GM12878 (cell line): ENCODE measurements at regions not wholly inside any gene's neighbourhood (a gene's known extent, or its start where the extent isn't known, plus 50 kb on each side); places are given as distances from the start of the nearest gene placed in this dataset.

Experiments
- ATAC-seq: fragments of 200-7000 bp; cut with Tn5 transposase; 3 replicates; pipeline ENCODE4 v1.9.1; 2020; ENCODE audit warnings: mild to moderate bottlenecking, moderate library complexity
- BruUV-seq: library from RNA; stranded (reverse); fragments of 400-500 nt; replicated peaks from 2 replicates; lab custom pipeline; 2021; lab: Mats Ljungman, UMichigan
- CTCF ChIA-PET: fragments of 300-600 bp; sonication (Branson Sonifier 250); formaldehyde crosslinking; extraction: SDS; loops from one replicate; lab custom pipeline; 2021; ENCODE audit warnings: inconsistent platforms; lab: Yijun Ruan, JAX
- POLR2A ChIA-PET: fragments of 350-600 bp; formaldehyde crosslinking; extraction: SDS; loops from one replicate; lab custom pipeline; 2021; ENCODE audit warnings: inconsistent platforms; lab: Charles Lee
- RAD21 ChIA-PET: fragments of 300-600 bp; sonication (Branson Sonifier 250); formaldehyde crosslinking; loops from one replicate; lab custom pipeline; 2023; ENCODE audit warnings: antibody characterized with exemption; ENCODE audit not compliant: unreplicated experiment; lab: Charles Lee
- SMC1A ChIA-PET: fragments of 300-600 bp; sonication (Branson Sonifier 250); formaldehyde crosslinking; loops from one replicate; lab custom pipeline; 2023; ENCODE audit not compliant: unreplicated experiment, uncharacterized antibody; lab: Charles Lee
- DNase-seq: peaks from one replicate; pipeline ENCODE4 v3.0.0-alpha.2; 2011; ENCODE audit warnings: low read depth, low spot score
- FAIRE-seq: peaks from 3 replicates; lab custom pipeline; 2011; peaks lifted over from hg19 to GRCh38; lab: Jason Lieb, UNC
- H2AFZ ChIP-seq: 2 replicates; pipeline ENCODE4 v1.6.0; 2011; ENCODE audit warnings: low read depth, low read length, control low read depth; ENCODE audit not compliant: control insufficient read depth
- H3K27ac ChIP-seq: 2 replicates; pipeline ENCODE4 v1.5.1; 2011; ENCODE audit warnings: control low read depth; ENCODE audit not compliant: control insufficient read depth, insufficient read depth
- H3K27me3 ChIP-seq, 2 experiments: replicated peaks in 1 of 2; 2 replicates each; pipeline versions ENCODE4 v1.6.0 to v1.6.1; 2011; ENCODE audit warnings: low read length in 1 of 2; ENCODE audit not compliant: control insufficient read depth in 2 of 2, insufficient read depth in 2 of 2
- H3K36me3 ChIP-seq, 2 experiments: 2 replicates each; pipeline ENCODE4 v1.5.1; 2011; ENCODE audit warnings: low read length in 1 of 2; ENCODE audit not compliant: control insufficient read depth in 2 of 2, insufficient read depth in 2 of 2
- H3K4me1 ChIP-seq: 2 replicates; pipeline ENCODE4 v1.6.1; 2011; ENCODE audit warnings: mild to moderate bottlenecking, low read length, moderate library complexity, mixed read lengths; ENCODE audit not compliant: control insufficient read depth, insufficient read depth
- H3K4me2 ChIP-seq: 2 replicates; pipeline ENCODE4 v1.6.0; 2011; ENCODE audit warnings: control low read depth; ENCODE audit not compliant: control insufficient read depth, insufficient read depth
- H3K4me3 ChIP-seq: fragments of 200-600 bp; sonication (generic); 2 replicates; pipeline ENCODE4 v1.5.1; 2016
- H3K79me2 ChIP-seq: 2 replicates; pipeline ENCODE4 v1.6.0; 2011; ENCODE audit warnings: low read length; ENCODE audit not compliant: control insufficient read depth, insufficient read depth
- H3K9ac ChIP-seq: 2 replicates; pipeline ENCODE4 v1.8.0; 2011; ENCODE audit warnings: low read length, control low read depth, mixed read lengths; ENCODE audit not compliant: control insufficient read depth, insufficient read depth
- H3K9me3 ChIP-seq: replicated peaks from 3 replicates; pipeline ENCODE4 v1.5.1; 2011; ENCODE audit warnings: mild to moderate bottlenecking, low read length; ENCODE audit not compliant: control insufficient read depth, insufficient read depth
- H4K20me1 ChIP-seq: 2 replicates; pipeline ENCODE4 v1.6.0; 2011; ENCODE audit not compliant: control insufficient read depth, insufficient read depth
- BRCA1 ChIP-seq: IDR thresholded peaks from 2 replicates; pipeline ENCODE4 v1.6.1; 2011; ENCODE audit warnings: low read depth, low read length, improper control_type of control experiment
- CHD4 ChIP-seq: fragments of 200-600 bp; sonication (generic); IDR thresholded peaks from 2 replicates; pipeline ENCODE4 v1.6.1; 2016; ENCODE audit warnings: mild to moderate bottlenecking
- CREM ChIP-seq: IDR thresholded peaks from 2 replicates; pipeline ENCODE4 v1.6.1; 2014; ENCODE audit warnings: antibody characterized with exemption, low read depth
- ESRRA ChIP-seq: IDR thresholded peaks from 2 replicates; pipeline ENCODE4 v1.6.1; 2012; ENCODE audit warnings: mild to moderate bottlenecking, low read length, improper control_type of control experiment
- ETV6 ChIP-seq, 2 experiments: fragments of 450-650 bp in 1 of 2; IDR thresholded peaks in 1 of 2; conservative IDR thresholded peaks in 1 of 2; 2 replicates each; pipeline ENCODE4 v1.6.1; 2014; ENCODE audit warnings: antibody characterized with exemption in 1 of 2, borderline replicate concordance in 1 of 2, low read depth in 1 of 2, mild to moderate bottlenecking in 1 of 2, moderate library complexity in 1 of 2
- HDGF ChIP-seq: fragments of 450-650 bp; IDR thresholded peaks from 2 replicates; pipeline ENCODE4 v1.6.1; 2016; ENCODE audit warnings: antibody characterized with exemption
- MYB ChIP-seq: fragments of 150-350 bp; IDR thresholded peaks from 2 replicates; pipeline ENCODE4 v1.6.1; 2014; ENCODE audit warnings: mild to moderate bottlenecking, low read depth, low read length, borderline replicate concordance
- RELA ChIP-seq: fragments of 450-650 bp; IDR thresholded peaks from 2 replicates; pipeline ENCODE4 v1.8.0; 2014; ENCODE audit warnings: borderline replicate concordance; ENCODE audit not compliant: partially characterized antibody
- STAT3 ChIP-seq: IDR thresholded peaks from 2 replicates; pipeline ENCODE4 v1.6.1; 2011; ENCODE audit warnings: low read depth, low read length, improper control_type of control experiment
- SUPT20H ChIP-seq: IDR thresholded peaks from 2 replicates; pipeline ENCODE4 v1.6.1; 2011; ENCODE audit warnings: low read depth, mild to moderate bottlenecking, low read length, moderate library complexity, borderline replicate concordance; ENCODE audit not compliant: control insufficient read depth
- TCF7 ChIP-seq: IDR thresholded peaks from 2 replicates; pipeline ENCODE4 v1.6.1; 2014; ENCODE audit warnings: antibody characterized with exemption, borderline replicate concordance
- ZNF384 ChIP-seq: IDR thresholded peaks from 2 replicates; pipeline ENCODE4 v1.6.1; 2012; ENCODE audit warnings: low read depth, mild to moderate bottlenecking, low read length, improper control_type of control experiment, borderline replicate concordance
- ZNF622 ChIP-seq: fragments of 450-650 bp; IDR thresholded peaks from 2 replicates; pipeline ENCODE4 v1.6.1; 2017; ENCODE audit warnings: mild to moderate bottlenecking, inconsistent platforms
- WGBS: methylation state at CpG from one replicate; pipeline ENCODE4 v1.1.6; 2016; ENCODE audit warnings: low lambda C conversion rate; ENCODE audit not compliant: insufficient replicate concordance, insufficient coverage; ENCODE audit errors: missing lambda C conversion rate; 5-methylcytosine and 5-hydroxymethylcytosine counted together
- in situ Hi-C: fragments of 300-500 bp; cut with MboI; formaldehyde crosslinking; loops from 9 replicates; pipeline ENCODE4 v1.14.3; 2018; ENCODE audit warnings: mixed read lengths
- intact Hi-C: fragments of 100-400 bp; cut with micrococcal nuclease; formaldehyde crosslinking; loops from one replicate; pipeline ENCODE4 v1.14.2; 2022; ENCODE audit not compliant: unreplicated experiment
- TF ChIP-seq, protein P1 (sequence below): fragments of 450-650 bp; IDR thresholded peaks from 2 replicates; pipeline ENCODE4 v1.6.1; 2017; ENCODE audit warnings: borderline replicate concordance
- TF ChIP-seq, protein P2 (sequence below), 3 experiments: IDR thresholded peaks in 2 of 3; conservative IDR thresholded peaks in 1 of 3; 2 replicates each; pipeline ENCODE4 v1.5.1; 2011; ENCODE audit warnings: low read depth in 3 of 3, low read length in 3 of 3, mild to moderate bottlenecking in 3 of 3, control low read depth in 2 of 3, moderate library complexity in 2 of 3, inconsistent platforms in 1 of 3, mixed read lengths in 1 of 3; ENCODE audit not compliant: control insufficient read depth in 2 of 3, insufficient read depth in 1 of 3; ENCODE audit errors: extremely low read depth in 1 of 3
- TF ChIP-seq, protein P3 (sequence below): fragments of 450-650 bp; IDR thresholded peaks from 2 replicates; pipeline ENCODE4 v1.6.1; 2018; ENCODE audit warnings: mild to moderate bottlenecking, low read depth, moderate library complexity; ENCODE audit not compliant: partially characterized antibody

DNA sequence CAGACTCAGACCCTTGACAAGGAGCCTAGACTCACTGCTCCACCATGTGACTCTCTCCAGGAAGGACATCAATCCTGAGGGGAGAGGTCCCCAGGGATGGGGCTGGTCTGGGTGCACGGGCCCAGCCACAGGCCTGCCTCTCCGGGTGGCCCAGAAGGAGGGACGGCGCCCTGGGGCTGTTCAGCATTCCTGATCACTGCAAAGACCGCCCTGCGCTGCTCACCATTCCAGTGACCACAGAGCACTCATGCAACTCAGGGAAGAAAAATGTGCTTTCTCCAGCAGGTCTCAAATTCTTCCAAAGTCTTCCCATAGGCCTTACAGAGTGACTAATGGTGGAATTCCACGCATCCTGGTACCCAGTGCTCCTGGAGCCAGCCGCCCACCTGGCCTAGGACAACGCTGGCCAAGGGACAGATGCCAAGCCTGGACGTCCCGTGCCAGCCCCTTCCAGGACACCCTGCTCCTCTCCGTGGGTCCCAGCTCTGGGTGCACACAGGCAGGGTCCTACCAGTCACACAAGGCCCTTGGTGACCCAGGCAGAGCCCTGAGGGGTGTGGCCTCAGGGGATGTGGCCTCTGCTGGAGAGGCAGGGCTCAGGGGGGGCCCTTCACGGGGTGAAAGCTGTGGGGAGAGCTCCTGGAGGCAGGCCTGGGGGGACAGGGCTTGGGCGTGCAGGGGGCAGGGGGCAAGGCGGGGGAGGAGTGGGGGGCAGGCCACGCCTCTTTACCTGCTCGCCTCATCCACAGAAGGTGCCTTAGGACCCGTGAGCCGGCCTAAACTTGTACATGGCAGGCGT lies 178.8 kb downstream of the IGLL1 start (continued):
- TF ChIP-seq ZNF384 (no peak), BRCA1 (no peak), MYB (no peak)
- TF ChIP-seq, protein P1, sequence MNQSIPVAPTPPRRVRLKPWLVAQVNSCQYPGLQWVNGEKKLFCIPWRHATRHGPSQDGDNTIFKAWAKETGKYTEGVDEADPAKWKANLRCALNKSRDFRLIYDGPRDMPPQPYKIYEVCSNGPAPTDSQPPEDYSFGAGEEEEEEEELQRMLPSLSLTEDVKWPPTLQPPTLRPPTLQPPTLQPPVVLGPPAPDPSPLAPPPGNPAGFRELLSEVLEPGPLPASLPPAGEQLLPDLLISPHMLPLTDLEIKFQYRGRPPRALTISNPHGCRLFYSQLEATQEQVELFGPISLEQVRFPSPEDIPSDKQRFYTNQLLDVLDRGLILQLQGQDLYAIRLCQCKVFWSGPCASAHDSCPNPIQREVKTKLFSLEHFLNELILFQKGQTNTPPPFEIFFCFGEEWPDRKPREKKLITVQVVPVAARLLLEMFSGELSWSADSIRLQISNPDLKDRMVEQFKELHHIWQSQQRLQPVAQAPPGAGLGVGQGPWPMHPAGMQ, result no peak

DNA sequence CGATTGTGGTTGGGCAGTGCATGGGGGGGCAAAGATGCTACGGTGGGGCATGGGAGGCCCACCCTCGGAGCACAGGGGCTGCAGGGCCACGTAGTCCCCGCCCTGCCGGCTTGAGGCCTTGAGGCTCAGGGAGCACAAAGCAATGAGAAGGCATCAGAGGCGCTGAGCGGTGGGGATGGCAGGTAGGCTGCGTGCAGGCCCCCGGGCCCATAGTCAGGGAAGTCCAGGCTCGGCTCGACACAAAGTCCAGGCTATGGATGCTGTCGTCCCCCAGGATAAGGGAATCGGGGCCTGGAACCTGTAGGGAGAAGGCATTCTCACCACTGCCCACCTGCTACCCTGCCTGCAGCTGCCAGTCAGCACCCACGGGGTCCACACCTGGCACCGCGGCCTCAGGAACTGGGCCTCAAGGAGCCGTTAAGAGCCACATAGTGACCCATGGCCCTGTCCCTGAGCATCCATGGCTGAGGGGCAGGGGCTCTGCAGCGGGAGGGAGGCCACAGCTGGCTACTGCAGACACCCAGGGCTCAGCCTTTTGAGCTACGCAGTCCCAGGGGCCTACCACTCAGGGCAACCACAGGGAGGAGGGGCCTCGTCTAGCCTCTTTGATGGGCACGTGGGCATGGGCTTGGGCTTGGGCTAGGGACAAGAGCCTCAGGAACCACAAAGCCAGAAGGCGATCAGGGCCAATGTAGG lies 179.7 kb downstream of the IGLL1 start:
- in situ Hi-C loops (no loop called here), intact Hi-C loops (no loop called here)
- WGBS, result 54% methylated on average over 23 of the region's 23 CpGs
- ChIA-PET CTCF (no interaction called here), SMC1A (no interaction called here), RAD21 (no interaction called here), POLR2A (no interaction called here)
- no peak overlapping the region for H2AFZ ChIP-seq
- H3K27ac ChIP-seq, result no peak overlapping the region
- ATAC-seq (no peak), DNase-seq (no peak), FAIRE-seq (no peak)
- H3K79me2 ChIP-seq, result no peaks in the 10 kb centered on the region
- H3K9me3 ChIP-seq, result no peaks in the 10 kb centered on the region
- H3K9ac ChIP-seq, result no peak overlapping the region
- H3K4me2 ChIP-seq, result no peak overlapping the region
- no peak overlapping the region for H3K4me3 ChIP-seq
- H3K4me1 ChIP-seq, result no peaks in the 10 kb centered on the region
- no peaks in the 10 kb centered on the region for H4K20me1 ChIP-seq
- H3K27me3 ChIP-seq, result no peaks in the 10 kb centered on the region
- no peaks in the 10 kb centered on the region for H3K36me3 ChIP-seq
- no TSS peak for BruUV-seq
- TF ChIP-seq ETV6 (conservative IDR thresholded peaks at IDR 0.05 in 1 of 2, IDR thresholded peaks at IDR 0.05 in 1 of 2; ENCODE audit: borderline replicate concordance in 1 of 2, low read depth in 1 of 2) (no peak), CHD4 (no peak), SUPT20H (no peak), STAT3 (no peak), ZNF622 (no peak), CREM (no peak), RELA (no peak), ESRRA (no peak), HDGF (no peak), TCF7 (no peak)
- TF ChIP-seq, protein P2, sequence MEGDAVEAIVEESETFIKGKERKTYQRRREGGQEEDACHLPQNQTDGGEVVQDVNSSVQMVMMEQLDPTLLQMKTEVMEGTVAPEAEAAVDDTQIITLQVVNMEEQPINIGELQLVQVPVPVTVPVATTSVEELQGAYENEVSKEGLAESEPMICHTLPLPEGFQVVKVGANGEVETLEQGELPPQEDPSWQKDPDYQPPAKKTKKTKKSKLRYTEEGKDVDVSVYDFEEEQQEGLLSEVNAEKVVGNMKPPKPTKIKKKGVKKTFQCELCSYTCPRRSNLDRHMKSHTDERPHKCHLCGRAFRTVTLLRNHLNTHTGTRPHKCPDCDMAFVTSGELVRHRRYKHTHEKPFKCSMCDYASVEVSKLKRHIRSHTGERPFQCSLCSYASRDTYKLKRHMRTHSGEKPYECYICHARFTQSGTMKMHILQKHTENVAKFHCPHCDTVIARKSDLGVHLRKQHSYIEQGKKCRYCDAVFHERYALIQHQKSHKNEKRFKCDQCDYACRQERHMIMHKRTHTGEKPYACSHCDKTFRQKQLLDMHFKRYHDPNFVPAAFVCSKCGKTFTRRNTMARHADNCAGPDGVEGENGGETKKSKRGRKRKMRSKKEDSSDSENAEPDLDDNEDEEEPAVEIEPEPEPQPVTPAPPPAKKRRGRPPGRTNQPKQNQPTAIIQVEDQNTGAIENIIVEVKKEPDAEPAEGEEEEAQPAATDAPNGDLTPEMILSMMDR (IDR thresholded peaks at IDR 0.05 in 2 of 3, conservative IDR thresholded peaks at IDR 0.05 in 1 of 3; ENCODE audit: control insufficient read depth in 2 of 3, extremely low read depth in 1 of 3, insufficient read depth in 1 of 3, low read depth in 3 of 3, low read length in 3 of 3), result no peak
- TF ChIP-seq, protein P3, sequence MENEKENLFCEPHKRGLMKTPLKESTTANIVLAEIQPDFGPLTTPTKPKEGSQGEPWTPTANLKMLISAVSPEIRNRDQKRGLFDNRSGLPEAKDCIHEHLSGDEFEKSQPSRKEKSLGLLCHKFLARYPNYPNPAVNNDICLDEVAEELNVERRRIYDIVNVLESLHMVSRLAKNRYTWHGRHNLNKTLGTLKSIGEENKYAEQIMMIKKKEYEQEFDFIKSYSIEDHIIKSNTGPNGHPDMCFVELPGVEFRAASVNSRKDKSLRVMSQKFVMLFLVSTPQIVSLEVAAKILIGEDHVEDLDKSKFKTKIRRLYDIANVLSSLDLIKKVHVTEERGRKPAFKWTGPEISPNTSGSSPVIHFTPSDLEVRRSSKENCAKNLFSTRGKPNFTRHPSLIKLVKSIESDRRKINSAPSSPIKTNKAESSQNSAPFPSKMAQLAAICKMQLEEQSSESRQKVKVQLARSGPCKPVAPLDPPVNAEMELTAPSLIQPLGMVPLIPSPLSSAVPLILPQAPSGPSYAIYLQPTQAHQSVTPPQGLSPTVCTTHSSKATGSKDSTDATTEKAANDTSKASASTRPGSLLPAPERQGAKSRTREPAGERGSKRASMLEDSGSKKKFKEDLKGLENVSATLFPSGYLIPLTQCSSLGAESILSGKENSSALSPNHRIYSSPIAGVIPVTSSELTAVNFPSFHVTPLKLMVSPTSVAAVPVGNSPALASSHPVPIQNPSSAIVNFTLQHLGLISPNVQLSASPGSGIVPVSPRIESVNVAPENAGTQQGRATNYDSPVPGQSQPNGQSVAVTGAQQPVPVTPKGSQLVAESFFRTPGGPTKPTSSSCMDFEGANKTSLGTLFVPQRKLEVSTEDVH, result no peak
